CD4-positive, alpha-beta T cell (primary cell): ENCODE measurements at regions not wholly inside any gene's neighbourhood (a gene's known extent, or its start where the extent isn't known, plus 50 kb on each side); places are given as distances from the start of the nearest gene placed in this dataset.

Experiments
- ATAC-seq: fragments of 200-7000 bp; cut with Tn5 transposase; one replicate; pipeline ENCODE4 v1.10.0; 2022; ENCODE audit warnings: mild to moderate bottlenecking; ENCODE audit not compliant: poor library complexity
- CTCF ChIA-PET: fragments of 350-600 bp; sonication (Branson Sonifier 250); formaldehyde crosslinking; loops from one replicate; lab custom pipeline; 2021; ENCODE audit warnings: antibody characterized with exemption, inconsistent platforms; lab: Charles Lee
- POLR2A ChIA-PET: fragments of 350-600 bp; sonication (Branson Sonifier 250); formaldehyde crosslinking; loops from one replicate; lab custom pipeline; 2021; ENCODE audit warnings: antibody characterized with exemption, inconsistent platforms; lab: Charles Lee
- DNase-seq, 14 experiments: peaks; one replicate each; pipeline ENCODE4 v3.0.0-alpha.2; 2013 to 2020; ENCODE audit warnings: mixed read lengths in 2 of 14
- H3K27ac ChIP-seq, 2 donors: one replicate each; pipeline versions ENCODE4 v1.5.1 to v1.7.0; 2013; ENCODE audit warnings: low read length in 2 of 2, low read depth in 1 of 2, mild to moderate bottlenecking in 1 of 2
- H3K27me3 ChIP-seq, 2 experiments: 1 replicate in 1 of 2; 2 replicates in 1 of 2; pipeline versions ENCODE4 v1.6.1 to v1.7.0; 2013; ENCODE audit warnings: low read length in 2 of 2, control low read depth in 1 of 2, mild to moderate bottlenecking in 1 of 2, moderate library complexity in 1 of 2; ENCODE audit not compliant: insufficient read depth in 2 of 2, control insufficient read depth in 1 of 2
- H3K36me3 ChIP-seq: one replicate; pipeline ENCODE4 v1.6.1; 2013; ENCODE audit warnings: low read length, control low read depth; ENCODE audit not compliant: insufficient read depth
- H3K4me1 ChIP-seq: one replicate; pipeline ENCODE4 v1.6.1; 2013; ENCODE audit warnings: low read length, control low read depth; ENCODE audit not compliant: insufficient read depth
- H3K4me3 ChIP-seq: one replicate; pipeline ENCODE4 v1.5.1; 2013; ENCODE audit warnings: mild to moderate bottlenecking, low read length, moderate library complexity
- H3K9me3 ChIP-seq, 2 experiments: 1 replicate in 1 of 2; 2 replicates in 1 of 2; pipeline versions ENCODE4 v1.6.1 to v1.7.0; 2013; ENCODE audit warnings: low read length in 2 of 2, mild to moderate bottlenecking in 2 of 2, control low read depth in 1 of 2, moderate library complexity in 1 of 2; ENCODE audit not compliant: control insufficient read depth in 1 of 2, insufficient read depth in 1 of 2
- H3K27ac Mint-ChIP-seq: one replicate; pipeline ENCODE4 v1.8.0; 2020; ENCODE audit warnings: mixed read lengths
- H3K27me3 Mint-ChIP-seq: one replicate; pipeline ENCODE4 v1.8.0; 2021; ENCODE audit warnings: mixed read lengths
- H3K36me3 Mint-ChIP-seq: one replicate; pipeline ENCODE4 v1.8.0; 2021; ENCODE audit warnings: low read depth, mixed read lengths
- H3K4me1 Mint-ChIP-seq: one replicate; pipeline ENCODE4 v1.8.0; 2021; ENCODE audit warnings: low read depth, mixed read lengths
- H3K4me3 Mint-ChIP-seq: one replicate; pipeline ENCODE4 v1.8.0; 2020; ENCODE audit warnings: mild to moderate bottlenecking, mixed read lengths
- H3K9me3 Mint-ChIP-seq: one replicate; pipeline ENCODE4 v1.8.0; 2020; ENCODE audit warnings: mixed read lengths
- intact Hi-C, 2 experiments: fragments of 100-400 bp; cut with DNase I in 1 of 2; cut with micrococcal nuclease in 1 of 2; formaldehyde crosslinking; loops; one replicate each; pipeline versions ENCODE4 v1.15.1 to v1.9.0; 2023 to 2025; cut with DNase I, micrococcal nuclease
- TF ChIP-seq, protein P1 (sequence below): fragments of 200-600 bp; IDR thresholded peaks from one replicate; pipeline ENCODE4 v1.8.0; 2022; ENCODE audit warnings: antibody characterized with exemption, mild to moderate bottlenecking

DNA sequence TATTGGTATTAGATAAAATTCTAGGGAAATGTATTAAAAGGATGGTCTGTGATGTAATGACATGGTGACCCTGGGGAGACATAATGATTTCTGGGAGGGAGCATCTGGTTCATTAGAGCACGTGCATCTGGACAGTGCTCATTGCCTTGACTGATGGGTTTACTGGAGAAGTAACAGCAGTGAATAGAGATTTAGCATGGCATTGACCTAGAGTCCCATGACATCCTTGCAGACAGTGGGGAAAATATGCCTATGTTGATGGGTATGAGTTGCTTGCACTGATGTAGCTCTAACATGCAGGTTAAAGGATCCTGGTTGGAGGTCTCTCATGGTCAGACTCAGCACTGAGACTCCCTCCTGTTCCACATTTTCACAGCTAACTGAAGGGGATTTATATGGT lies 164.1 kb upstream of the OLIG3 start:
- CTCF ChIA-PET, result no interaction called here
- Mint-ChIP-seq H3K27me3 (no peaks in the 10 kb centered on the region), H3K4me1 (no peaks in the 10 kb centered on the region), H3K36me3 (no peaks in the 10 kb centered on the region), H3K9me3 (peaks cover 3% of the 10 kb centered on the region), H3K27ac (no peak overlapping the region), H3K4me3 (no peak overlapping the region)
- H3K4me3 ChIP-seq, result no peak overlapping the region
- DNase-seq, result no peak
- intact Hi-C loops, result no loop called here
- H3K27ac ChIP-seq, result no peak overlapping the region
- H3K9me3 ChIP-seq, result peaks cover 5 to 25% of the 10 kb centered on the region in 2 experiments
- no peaks in the 10 kb centered on the region for H3K4me1 ChIP-seq
- TF ChIP-seq, protein P1, sequence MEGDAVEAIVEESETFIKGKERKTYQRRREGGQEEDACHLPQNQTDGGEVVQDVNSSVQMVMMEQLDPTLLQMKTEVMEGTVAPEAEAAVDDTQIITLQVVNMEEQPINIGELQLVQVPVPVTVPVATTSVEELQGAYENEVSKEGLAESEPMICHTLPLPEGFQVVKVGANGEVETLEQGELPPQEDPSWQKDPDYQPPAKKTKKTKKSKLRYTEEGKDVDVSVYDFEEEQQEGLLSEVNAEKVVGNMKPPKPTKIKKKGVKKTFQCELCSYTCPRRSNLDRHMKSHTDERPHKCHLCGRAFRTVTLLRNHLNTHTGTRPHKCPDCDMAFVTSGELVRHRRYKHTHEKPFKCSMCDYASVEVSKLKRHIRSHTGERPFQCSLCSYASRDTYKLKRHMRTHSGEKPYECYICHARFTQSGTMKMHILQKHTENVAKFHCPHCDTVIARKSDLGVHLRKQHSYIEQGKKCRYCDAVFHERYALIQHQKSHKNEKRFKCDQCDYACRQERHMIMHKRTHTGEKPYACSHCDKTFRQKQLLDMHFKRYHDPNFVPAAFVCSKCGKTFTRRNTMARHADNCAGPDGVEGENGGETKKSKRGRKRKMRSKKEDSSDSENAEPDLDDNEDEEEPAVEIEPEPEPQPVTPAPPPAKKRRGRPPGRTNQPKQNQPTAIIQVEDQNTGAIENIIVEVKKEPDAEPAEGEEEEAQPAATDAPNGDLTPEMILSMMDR, result no peak
- no peak for ATAC-seq
- no peaks in the 10 kb centered on the region for H3K27me3 ChIP-seq
- POLR2A ChIA-PET, result no interaction called here
- H3K36me3 ChIP-seq, result no peaks in the 10 kb centered on the region

DNA sequence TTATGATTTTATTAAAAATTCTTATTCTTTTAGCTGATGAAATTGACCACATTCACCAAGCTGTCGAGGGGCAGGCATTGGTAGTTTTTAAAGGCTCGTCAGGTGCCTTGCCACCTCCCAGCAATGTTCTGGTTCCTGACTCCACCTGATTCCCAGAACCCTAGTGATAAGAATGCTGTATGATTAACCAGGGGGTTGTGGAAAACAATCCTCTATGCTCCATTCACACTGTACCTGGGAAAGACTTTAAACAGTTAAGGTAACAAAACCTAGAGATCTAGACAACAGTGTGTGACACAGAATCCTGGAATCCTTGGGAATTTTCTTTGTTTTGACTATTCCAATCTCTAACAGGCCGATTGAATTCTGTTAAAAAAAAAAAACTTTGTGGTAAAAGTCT lies 165.7 kb upstream of the OLIG3 start:
- Mint-ChIP-seq H3K4me3 (no peak overlapping the region), H3K36me3 (no peaks in the 10 kb centered on the region), H3K27ac (no peak overlapping the region), H3K9me3 (peaks cover under 1% of the 10 kb centered on the region), H3K27me3 (no peaks in the 10 kb centered on the region), H3K4me1 (no peaks in the 10 kb centered on the region)
- intact Hi-C loops, result loop anchor here in 1 of 2 experiments (5.0 kb wide), 1 partner anchor 317 kb away; no protein-coding TSS in a partner anchor
- Histone ChIP-seq H3K4me3 (no peak overlapping the region), H3K9me3 (peaks cover 5 to 18% of the 10 kb centered on the region in 2 experiments), H3K4me1 (no peaks in the 10 kb centered on the region), H3K36me3 (no peaks in the 10 kb centered on the region), H3K27ac (no peak overlapping the region), H3K27me3 (no peaks in the 10 kb centered on the region)
- TF ChIP-seq, protein P1, result no peak
- DNase-seq, result no peak
- no peak for ATAC-seq
- CTCF ChIA-PET, result no interaction called here
- POLR2A ChIA-PET, result no interaction called here

GRCh38 chr6:137660296-137660731 lies 166.1 kb upstream of the OLIG3 start:
- Histone ChIP-seq H3K4me3 (no peak overlapping the region), H3K27ac (no peak overlapping the region), H3K9me3 (peaks cover 5 to 14% of the 10 kb centered on the region in 2 experiments), H3K4me1 (no peaks in the 10 kb centered on the region), H3K36me3 (no peaks in the 10 kb centered on the region), H3K27me3 (no peaks in the 10 kb centered on the region)
- Mint-ChIP-seq H3K36me3 (no peaks in the 10 kb centered on the region), H3K27ac (no peak overlapping the region), H3K4me3 (no peak overlapping the region), H3K27me3 (no peaks in the 10 kb centered on the region), H3K4me1 (no peaks in the 10 kb centered on the region), H3K9me3 (no peaks in the 10 kb centered on the region)
- CTCF ChIA-PET, result no interaction called here
- POLR2A ChIA-PET, result no interaction called here
- intact Hi-C loops, result loop anchor here in 1 of 2 experiments (5.0 kb wide), 1 partner anchor 317 kb away; no protein-coding TSS in a partner anchor
- no peak for ATAC-seq
- TF ChIP-seq, protein P1, result no peak
- no peak for DNase-seq
